Peyer's patch (tissue), 4 donors: ENCODE measurements at regions not wholly inside any gene's neighbourhood (a gene's known extent, or its start where the extent isn't known, plus 50 kb on each side); places are given as distances from the start of the nearest gene placed in this dataset.

Experiments used
- POLR2A ChIP-seq, 2 donors: fragments of 450-650 bp; IDR thresholded peaks; one replicate each; pipeline ENCODE4 v1.5.1; 2017; ENCODE audit warnings: antibody characterized with exemption in 2 of 2, mild to moderate bottlenecking in 2 of 2, moderate library complexity in 2 of 2
- TF ChIP-seq, protein P1 (sequence below), 6 experiments: fragments of 450-650 bp in 4 of 6; fragments of 200-600 bp in 2 of 6; sonication (generic) in 1 of 6; IDR thresholded peaks; one replicate each; pipeline ENCODE4 v1.5.1; 2017 to 2019; ENCODE audit warnings: antibody characterized with exemption in 6 of 6, mild to moderate bottlenecking in 3 of 6, moderate library complexity in 1 of 6

DNA sequence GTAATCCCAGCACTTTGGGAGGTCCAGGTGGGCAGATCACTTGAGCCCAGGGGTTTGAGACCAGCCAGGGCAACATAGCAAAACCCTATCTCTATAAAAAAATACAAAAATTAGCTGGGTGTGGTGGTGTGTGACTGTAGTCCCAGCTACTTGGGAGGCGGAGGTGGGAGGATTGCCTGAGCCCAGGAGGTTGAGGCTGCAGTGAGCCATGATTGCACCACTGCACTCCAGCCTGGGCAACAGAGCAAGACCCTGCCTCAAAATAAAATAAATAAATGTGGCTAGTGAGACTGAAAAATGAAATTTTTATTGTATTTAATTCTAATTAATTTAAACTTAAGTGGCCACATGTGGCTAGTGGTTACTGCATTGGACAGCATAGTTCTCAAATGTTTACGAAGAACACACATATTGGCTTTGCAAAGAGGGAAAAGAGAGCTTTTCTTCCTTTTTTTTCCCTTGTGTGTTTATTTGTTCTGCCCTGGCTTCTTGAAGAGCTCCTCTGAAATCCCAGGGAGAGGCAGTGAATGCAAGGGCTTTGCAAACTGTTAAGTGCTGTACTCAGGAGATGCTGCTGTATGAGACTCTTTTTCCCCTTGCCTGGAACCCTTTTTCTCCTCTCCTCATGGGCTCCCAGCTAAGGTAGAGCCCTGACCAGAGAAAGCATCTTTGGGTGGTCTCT is 59.0 kb upstream of the RPL11 start:
- no peak for TF ChIP-seq POLR2A (IDR thresholded peaks at IDR 0.05)
- TF ChIP-seq, protein P1, sequence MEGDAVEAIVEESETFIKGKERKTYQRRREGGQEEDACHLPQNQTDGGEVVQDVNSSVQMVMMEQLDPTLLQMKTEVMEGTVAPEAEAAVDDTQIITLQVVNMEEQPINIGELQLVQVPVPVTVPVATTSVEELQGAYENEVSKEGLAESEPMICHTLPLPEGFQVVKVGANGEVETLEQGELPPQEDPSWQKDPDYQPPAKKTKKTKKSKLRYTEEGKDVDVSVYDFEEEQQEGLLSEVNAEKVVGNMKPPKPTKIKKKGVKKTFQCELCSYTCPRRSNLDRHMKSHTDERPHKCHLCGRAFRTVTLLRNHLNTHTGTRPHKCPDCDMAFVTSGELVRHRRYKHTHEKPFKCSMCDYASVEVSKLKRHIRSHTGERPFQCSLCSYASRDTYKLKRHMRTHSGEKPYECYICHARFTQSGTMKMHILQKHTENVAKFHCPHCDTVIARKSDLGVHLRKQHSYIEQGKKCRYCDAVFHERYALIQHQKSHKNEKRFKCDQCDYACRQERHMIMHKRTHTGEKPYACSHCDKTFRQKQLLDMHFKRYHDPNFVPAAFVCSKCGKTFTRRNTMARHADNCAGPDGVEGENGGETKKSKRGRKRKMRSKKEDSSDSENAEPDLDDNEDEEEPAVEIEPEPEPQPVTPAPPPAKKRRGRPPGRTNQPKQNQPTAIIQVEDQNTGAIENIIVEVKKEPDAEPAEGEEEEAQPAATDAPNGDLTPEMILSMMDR (IDR thresholded peaks at IDR 0.05), result no peak
